Panc1 (cell line): ENCODE measurements at regions not wholly inside any gene's neighbourhood (a gene's known extent, or its start where the extent isn't known, plus 50 kb on each side); places are given as distances from the start of the nearest gene placed in this dataset.

ENCODE experiments used
- ATAC-seq: fragments of 200-7000 bp; cut with Tn5 transposase; 2 replicates; pipeline ENCODE4 v1.9.1; 2020; ENCODE audit warnings: mild to moderate bottlenecking, moderate library complexity
- BruUV-seq: library from RNA; stranded (reverse); fragments of 400-500 nt; replicated peaks from 2 replicates; lab custom pipeline; 2021; lab: Mats Ljungman, UMichigan
- CTCF ChIA-PET: fragments of 300-600 bp; sonication (Branson Sonifier 250); formaldehyde crosslinking; loops from one replicate; lab custom pipeline; 2022; ENCODE audit warnings: antibody characterized with exemption; lab: Charles Lee
- POLR2A ChIA-PET: fragments of 300-600 bp; sonication (Branson Sonifier 250); formaldehyde crosslinking; loops from one replicate; lab custom pipeline; 2022; ENCODE audit warnings: antibody characterized with exemption; lab: Charles Lee
- DNase-seq: peaks from one replicate; pipeline ENCODE4 v3.0.0-alpha.2; 2010; ENCODE audit warnings: low read depth, low spot score
- H3K27ac ChIP-seq: 2 replicates; pipeline ENCODE4 v1.5.1; 2011; ENCODE audit warnings: mild to moderate bottlenecking, low read length, inconsistent platforms
- H3K27me3 ChIP-seq: fragments of 200-500 bp; sonication (Bioruptor generic); 2 replicates; pipeline ENCODE4 v1.6.0; 2014; ENCODE audit warnings: low read length, inconsistent platforms; ENCODE audit not compliant: control insufficient read depth, insufficient read depth
- H3K36me3 ChIP-seq: fragments of 200-500 bp; sonication (Bioruptor generic); 2 replicates; pipeline ENCODE4 v1.5.1; 2014; ENCODE audit warnings: inconsistent platforms, mild to moderate bottlenecking, low read length, moderate library complexity; ENCODE audit not compliant: control insufficient read depth, insufficient read depth
- H3K4me1 ChIP-seq: 2 replicates; pipeline ENCODE4 v1.5.1; 2011; ENCODE audit warnings: inconsistent platforms, mild to moderate bottlenecking, low read length, moderate library complexity; ENCODE audit not compliant: control insufficient read depth, insufficient read depth
- H3K4me3 ChIP-seq, 2 experiments: 2 replicates each; pipeline ENCODE4 v1.5.1; 2011 to 2012; ENCODE audit warnings: low read depth in 2 of 2, low read length in 2 of 2, mild to moderate bottlenecking in 2 of 2, inconsistent platforms in 1 of 2, moderate library complexity in 1 of 2
- H3K9me3 ChIP-seq: fragments of 200-500 bp; sonication (Bioruptor generic); 2 replicates; pipeline ENCODE4 v1.5.1; 2014; ENCODE audit warnings: low read depth, mild to moderate bottlenecking, inconsistent platforms, low read length, moderate library complexity; ENCODE audit not compliant: control insufficient read depth, insufficient read depth
- CTCF ChIP-seq: fragments of 450-650 bp; IDR thresholded peaks from 2 replicates; pipeline ENCODE4 v1.5.1; 2017; ENCODE audit warnings: mild to moderate bottlenecking
- POLR2AphosphoS5 ChIP-seq: IDR thresholded peaks from 2 replicates; pipeline ENCODE4 v1.6.1; 2012; ENCODE audit warnings: mild to moderate bottlenecking, low read depth, low read length, moderate library complexity
- REST ChIP-seq, 2 experiments: IDR thresholded peaks; 2 replicates each; pipeline ENCODE4 v1.6.1; 2011 to 2012; ENCODE audit warnings: low read depth in 2 of 2, control low read depth in 1 of 2, low read length in 1 of 2, mild to moderate bottlenecking in 1 of 2, moderate library complexity in 1 of 2; ENCODE audit not compliant: insufficient read depth in 1 of 2
- SIN3A ChIP-seq: IDR thresholded peaks from 2 replicates; pipeline ENCODE4 v1.6.1; 2012; ENCODE audit warnings: low read depth, mild to moderate bottlenecking, low read length, moderate library complexity, borderline replicate concordance; ENCODE audit not compliant: insufficient read depth
- TCF7L2 ChIP-seq: IDR thresholded peaks from 2 replicates; pipeline ENCODE4 v1.6.1; 2011; ENCODE audit warnings: mild to moderate bottlenecking, low read depth, low read length, inconsistent platforms
- in situ Hi-C: cut with HindIII; loops from 2 replicates; pipeline ENCODE4 v1.10.0; 2016; ENCODE audit warnings: low sequenced_read_pairs, low pct_unique_long_range_greater_than_20kb
- intact Hi-C: fragments of 100-400 bp; cut with micrococcal nuclease; formaldehyde crosslinking; loops from one replicate; pipeline ENCODE4 v1.10.0; 2022; ENCODE audit not compliant: unreplicated experiment

GRCh38 chr16:87199901-87200300, 117.3 kb downstream of the C16orf95 start:
- ChIA-PET CTCF (interaction anchor here (0.7 kb wide), 1 partner anchor 630 kb away, joined by 3 read pairs; no protein-coding TSS in a partner anchor), POLR2A (no interaction called here)
- in situ Hi-C loops (no loop called here), intact Hi-C loops (no loop called here)
- no peak overlapping the region for H3K27ac ChIP-seq
- DNase-seq: no peak
- H3K4me1 ChIP-seq: no peaks in the 10 kb centered on the region
- no peak overlapping the region for H3K4me3 ChIP-seq
- BruUV-seq: no TSS peak
- no peaks in the 10 kb centered on the region for H3K9me3 ChIP-seq
- no peaks in the 10 kb centered on the region for H3K36me3 ChIP-seq
- ATAC-seq: no peak
- no peaks in the 10 kb centered on the region for H3K27me3 ChIP-seq
- no peak for TF ChIP-seq POLR2AphosphoS5
- no peak for TF ChIP-seq CTCF
- no peak for TF ChIP-seq TCF7L2
- TF ChIP-seq SIN3A: no peak
- TF ChIP-seq REST (IDR thresholded peaks at IDR 0.05; ENCODE audit: insufficient read depth in 1 of 2, low read depth in 2 of 2, low read length in 1 of 2): no peak

GRCh38 chr16:87200637-87201036, 116.6 kb downstream of the C16orf95 start:
- H3K27ac ChIP-seq: no peak overlapping the region
- TF ChIP-seq TCF7L2 (no peak), REST (IDR thresholded peaks at IDR 0.05; ENCODE audit: insufficient read depth in 1 of 2, low read depth in 2 of 2, low read length in 1 of 2) (no peak), CTCF (no peak), POLR2AphosphoS5 (no peak), SIN3A (no peak)
- intact Hi-C loops (no loop called here), in situ Hi-C loops (no loop called here)
- DNase-seq (no peak), ATAC-seq (no peak)
- ChIA-PET CTCF (interaction anchor here (0.6 to 0.7 kb wide), 3 partner anchors 58 to 630 kb away, joined by 3 read pairs; no protein-coding TSS in a partner anchor), POLR2A (no interaction called here)
- no peaks in the 10 kb centered on the region for H3K36me3 ChIP-seq
- H3K27me3 ChIP-seq: no peaks in the 10 kb centered on the region
- H3K9me3 ChIP-seq: no peaks in the 10 kb centered on the region
- H3K4me3 ChIP-seq: no peak overlapping the region
- no peaks in the 10 kb centered on the region for H3K4me1 ChIP-seq
- BruUV-seq: no TSS peak
